ENCODE measurements at regions not wholly inside any gene's neighbourhood (a gene's known extent, or its start where the extent isn't known, plus 50 kb on each side); places are given as distances from the start of the nearest gene placed in this dataset.

DNA sequence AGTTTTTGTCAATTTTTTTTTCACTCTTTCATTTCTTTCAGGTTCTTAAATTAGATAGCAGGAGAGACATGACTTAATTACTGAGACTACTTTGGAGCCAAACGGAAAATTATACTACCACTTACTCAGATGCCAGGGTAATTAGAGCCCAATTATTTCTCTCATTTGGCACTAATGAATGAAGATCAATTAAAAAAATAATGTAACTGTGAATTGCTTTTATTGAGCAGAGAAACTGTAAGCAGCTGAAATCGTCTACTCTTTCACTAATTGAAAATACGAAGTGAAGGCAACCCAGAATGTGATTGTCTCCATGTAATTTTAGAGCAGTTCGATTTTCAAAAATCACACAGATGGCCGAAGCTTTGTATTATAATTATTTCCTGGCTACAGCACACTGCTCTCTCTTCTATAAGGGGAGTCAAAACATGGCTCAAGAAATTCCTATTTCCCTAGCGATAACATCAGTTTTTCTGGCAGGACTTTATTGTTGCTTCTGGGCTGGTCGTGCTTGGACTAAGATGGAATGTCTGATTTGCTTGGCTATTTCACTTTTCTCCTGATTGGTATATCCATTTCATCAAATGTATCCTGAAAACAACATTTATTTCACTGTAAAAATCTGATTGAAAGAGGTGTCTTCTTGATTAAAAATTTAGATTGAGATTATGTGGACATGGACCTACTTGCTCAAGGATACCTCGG lies 55.8 kb upstream of the PDZRN3 start:
- TF ChIP-seq, protein P1, sequence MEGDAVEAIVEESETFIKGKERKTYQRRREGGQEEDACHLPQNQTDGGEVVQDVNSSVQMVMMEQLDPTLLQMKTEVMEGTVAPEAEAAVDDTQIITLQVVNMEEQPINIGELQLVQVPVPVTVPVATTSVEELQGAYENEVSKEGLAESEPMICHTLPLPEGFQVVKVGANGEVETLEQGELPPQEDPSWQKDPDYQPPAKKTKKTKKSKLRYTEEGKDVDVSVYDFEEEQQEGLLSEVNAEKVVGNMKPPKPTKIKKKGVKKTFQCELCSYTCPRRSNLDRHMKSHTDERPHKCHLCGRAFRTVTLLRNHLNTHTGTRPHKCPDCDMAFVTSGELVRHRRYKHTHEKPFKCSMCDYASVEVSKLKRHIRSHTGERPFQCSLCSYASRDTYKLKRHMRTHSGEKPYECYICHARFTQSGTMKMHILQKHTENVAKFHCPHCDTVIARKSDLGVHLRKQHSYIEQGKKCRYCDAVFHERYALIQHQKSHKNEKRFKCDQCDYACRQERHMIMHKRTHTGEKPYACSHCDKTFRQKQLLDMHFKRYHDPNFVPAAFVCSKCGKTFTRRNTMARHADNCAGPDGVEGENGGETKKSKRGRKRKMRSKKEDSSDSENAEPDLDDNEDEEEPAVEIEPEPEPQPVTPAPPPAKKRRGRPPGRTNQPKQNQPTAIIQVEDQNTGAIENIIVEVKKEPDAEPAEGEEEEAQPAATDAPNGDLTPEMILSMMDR (IDR thresholded peaks at IDR 0.05; ENCODE audit: low read length): no peak
- no peak for TF ChIP-seq EZH2 (IDR thresholded peaks at IDR 0.05; ENCODE audit: borderline replicate concordance, low read length)
